ENCODE measurements at regions not wholly inside any gene's neighbourhood (a gene's known extent, or its start where the extent isn't known, plus 50 kb on each side); places are given as distances from the start of the nearest gene placed in this dataset.

GRCh38 chr13:65112531-65112941 lies 2117.6 kb downstream of the PCDH9 start:
- TF ChIP-seq CTCF (conservative IDR thresholded peaks at IDR 0.05), result no peak
- Mint-ChIP-seq H3K27me3 (ENCODE audit: low read depth) (no peaks in the 10 kb centered on the region), H3K4me1 (no peaks in the 10 kb centered on the region), H3K36me3 (ENCODE audit: insufficient read depth in 1 of 3, low read depth in 3 of 3) (peaks cover 0 to 12% (median 4%) of the 10 kb centered on the region in 3 experiments; a peak in 3 of 7 replicates), H3K27ac (no peak overlapping the region), H3K4me3 (no peak overlapping the region), H3K9me3 (peaks cover 5 to 9% of the 10 kb centered on the region in 2 experiments; a peak in 4 of 5 replicates)
- Histone ChIP-seq H2AFZ (ENCODE audit: low read length) (no peak overlapping the region), H2BK15ac (ENCODE audit: low read depth, low read length) (no peak overlapping the region), H3K4me1 (ENCODE audit: insufficient read depth, low read length) (no peaks in the 10 kb centered on the region), H4K8ac (replicated peaks; ENCODE audit: insufficient read length, low read depth, low read length) (no peak overlapping the region), H3T11ph (ENCODE audit: low read length) (no peak overlapping the region), H3K14ac (ENCODE audit: insufficient read depth, low read length) (no peak overlapping the region), H2BK12ac (ENCODE audit: insufficient read length, low read depth, low read length) (no peak overlapping the region), H3K4ac (ENCODE audit: low read depth, low read length) (no peak overlapping the region), H3K23ac (ENCODE audit: insufficient read length, low read depth, low read length) (no peak overlapping the region), H4K91ac (ENCODE audit: insufficient read length, low read depth, low read length) (no peak overlapping the region), H3K18ac (ENCODE audit: insufficient read length, low read depth, low read length) (no peak overlapping the region), H3K79me2 (ENCODE audit: insufficient read depth, low read length) (no peaks in the 10 kb centered on the region), H3K23me2 (ENCODE audit: insufficient read length, low read depth, low read length, poor library complexity, severe bottlenecking) (no peaks in the 10 kb centered on the region), H3K27me3 (ENCODE audit: insufficient read depth, low read length) (no peaks in the 10 kb centered on the region), H2BK20ac (ENCODE audit: low read depth, low read length, poor library complexity, severe bottlenecking) (no peak overlapping the region), H3K56ac (ENCODE audit: insufficient read length, low read depth, low read length) (no peak overlapping the region), H2BK5ac (ENCODE audit: insufficient read length, low read length) (no peak overlapping the region), H2BK120ac (ENCODE audit: low read depth, low read length, poor library complexity, severe bottlenecking) (no peak overlapping the region), H4K5ac (ENCODE audit: insufficient read length, low read depth, low read length) (no peak overlapping the region), H2AK5ac (ENCODE audit: insufficient read length, low read length) (no peak overlapping the region), H3K79me1 (ENCODE audit: insufficient read depth, low read depth, low read length, poor library complexity, severe bottlenecking) (no peaks in the 10 kb centered on the region), H3K9ac (ENCODE audit: extremely low read depth, insufficient read length, low read length) (no peak overlapping the region), H3K9me3 (ENCODE audit: control insufficient read depth, low read depth, low read length) (no peaks in the 10 kb centered on the region), H3K27ac (ENCODE audit: insufficient read length, low read depth, low read length) (no peak overlapping the region), H4K20me1 (ENCODE audit: control insufficient read depth, insufficient read depth, insufficient read length) (no peaks in the 10 kb centered on the region), H3K4me2 (ENCODE audit: insufficient read depth, insufficient read length, low read length) (no peak overlapping the region)
- DNase-seq, result no peak
- no CpG with 5 or more reads among the region's 3 CpGs for WGBS (ENCODE audit: extremely low coverage, insufficient read length, low lambda C conversion rate)
